Thoracic aorta (tissue), 2 donors: ENCODE measurements at regions not wholly inside any gene's neighbourhood (a gene's known extent, or its start where the extent isn't known, plus 50 kb on each side); places are given as distances from the start of the nearest gene placed in this dataset.

Experiments
- ATAC-seq: fragments of 150-250 bp; one replicate; pipeline ENCODE4 v1.8.0; 2017; ENCODE audit warnings: low read depth; ENCODE audit not compliant: insufficient number of reproducible peaks, low FRiP score
- DNase-seq: peaks from one replicate; pipeline ENCODE4 v3.0.0-alpha.2; 2020; ENCODE audit warnings: low spot score
- H3K27ac ChIP-seq, 2 donors: fragments of 200-600 bp; sonication (generic); 1 replicate in 1 of 2; 2 replicates in 1 of 2; pipeline ENCODE4 v1.5.1; 2016; ENCODE audit warnings: mild to moderate bottlenecking in 2 of 2, moderate library complexity in 2 of 2
- H3K27me3 ChIP-seq: fragments of 200-600 bp; sonication (generic); replicated peaks from 2 replicates; pipeline ENCODE4 v1.6.0; 2016; ENCODE audit warnings: mild to moderate bottlenecking; ENCODE audit not compliant: insufficient read depth
- H3K36me3 ChIP-seq: fragments of 200-600 bp; sonication (generic); one replicate; pipeline ENCODE4 v1.5.1; 2016
- H3K4me1 ChIP-seq, 2 donors: fragments of 200-600 bp; sonication (generic); 1 replicate in 1 of 2; 2 replicates in 1 of 2; pipeline versions ENCODE4 v1.5.1 to v1.6.0; 2016; ENCODE audit warnings: low read depth in 2 of 2, mild to moderate bottlenecking in 1 of 2; ENCODE audit not compliant: control insufficient read depth in 1 of 2
- H3K4me3 ChIP-seq: fragments of 200-600 bp; sonication (generic); 2 replicates; pipeline ENCODE4 v1.5.1; 2016; ENCODE audit warnings: mild to moderate bottlenecking
- H3K9me3 ChIP-seq: fragments of 200-600 bp; sonication (generic); 2 replicates; pipeline ENCODE4 v1.5.1; 2016
- TF ChIP-seq, protein P1 (sequence below): fragments of 200-600 bp; sonication (generic); IDR thresholded peaks from one replicate; pipeline ENCODE4 v1.5.1; 2019; ENCODE audit warnings: antibody characterized with exemption

GRCh38 chr2:82985572-82986197, 1473.4 kb downstream of the SUCLG1 start:
- TF ChIP-seq, protein P1, sequence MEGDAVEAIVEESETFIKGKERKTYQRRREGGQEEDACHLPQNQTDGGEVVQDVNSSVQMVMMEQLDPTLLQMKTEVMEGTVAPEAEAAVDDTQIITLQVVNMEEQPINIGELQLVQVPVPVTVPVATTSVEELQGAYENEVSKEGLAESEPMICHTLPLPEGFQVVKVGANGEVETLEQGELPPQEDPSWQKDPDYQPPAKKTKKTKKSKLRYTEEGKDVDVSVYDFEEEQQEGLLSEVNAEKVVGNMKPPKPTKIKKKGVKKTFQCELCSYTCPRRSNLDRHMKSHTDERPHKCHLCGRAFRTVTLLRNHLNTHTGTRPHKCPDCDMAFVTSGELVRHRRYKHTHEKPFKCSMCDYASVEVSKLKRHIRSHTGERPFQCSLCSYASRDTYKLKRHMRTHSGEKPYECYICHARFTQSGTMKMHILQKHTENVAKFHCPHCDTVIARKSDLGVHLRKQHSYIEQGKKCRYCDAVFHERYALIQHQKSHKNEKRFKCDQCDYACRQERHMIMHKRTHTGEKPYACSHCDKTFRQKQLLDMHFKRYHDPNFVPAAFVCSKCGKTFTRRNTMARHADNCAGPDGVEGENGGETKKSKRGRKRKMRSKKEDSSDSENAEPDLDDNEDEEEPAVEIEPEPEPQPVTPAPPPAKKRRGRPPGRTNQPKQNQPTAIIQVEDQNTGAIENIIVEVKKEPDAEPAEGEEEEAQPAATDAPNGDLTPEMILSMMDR, result no peak
- Histone ChIP-seq H3K4me3 (no peak overlapping the region), H3K4me1 (no peaks in the 10 kb centered on the region), H3K36me3 (no peaks in the 10 kb centered on the region), H3K27ac (no peak overlapping the region), H3K27me3 (no peaks in the 10 kb centered on the region), H3K9me3 (peaks cover under 1% of the 10 kb centered on the region)
- DNase-seq (no peak), ATAC-seq (no peak)

DNA sequence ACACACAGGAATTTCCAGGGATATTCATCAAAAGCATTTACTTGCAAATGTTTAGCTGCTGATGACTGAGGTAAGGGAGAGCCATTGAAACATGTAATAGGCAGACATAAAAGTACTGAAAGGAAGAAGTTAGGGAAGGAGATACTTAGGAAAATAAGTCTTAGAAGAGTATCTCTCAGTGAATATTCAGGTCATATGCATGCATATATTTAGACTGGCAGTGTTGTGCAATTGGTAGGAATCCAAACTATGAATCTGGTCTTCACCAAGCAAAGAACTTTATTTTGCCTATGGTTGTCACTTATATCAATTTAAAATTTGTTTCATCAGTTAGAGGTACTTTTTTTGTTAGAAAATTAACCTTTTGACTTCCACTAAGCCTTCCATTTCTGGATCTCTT, 1490.7 kb downstream of the SUCLG1 start:
- H3K4me1 ChIP-seq, result no peaks in the 10 kb centered on the region
- no peaks in the 10 kb centered on the region for H3K36me3 ChIP-seq
- H3K27ac ChIP-seq, result no peak overlapping the region
- DNase-seq (no peak), ATAC-seq (no peak)
- no peaks in the 10 kb centered on the region for H3K27me3 ChIP-seq
- H3K9me3 ChIP-seq, result no peaks in the 10 kb centered on the region
- no peak overlapping the region for H3K4me3 ChIP-seq
- TF ChIP-seq, protein P1, result no peak

GRCh38 chr2:82964341-82964740, 1494.7 kb downstream of the SUCLG1 start:
- H3K27me3 ChIP-seq, result no peaks in the 10 kb centered on the region
- H3K36me3 ChIP-seq, result no peaks in the 10 kb centered on the region
- TF ChIP-seq, protein P1, result no peak
- no peaks in the 10 kb centered on the region for H3K4me1 ChIP-seq
- DNase-seq (no peak), ATAC-seq (no peak)
- no peak overlapping the region for H3K27ac ChIP-seq
- no peaks in the 10 kb centered on the region for H3K9me3 ChIP-seq
- no peak overlapping the region for H3K4me3 ChIP-seq

DNA sequence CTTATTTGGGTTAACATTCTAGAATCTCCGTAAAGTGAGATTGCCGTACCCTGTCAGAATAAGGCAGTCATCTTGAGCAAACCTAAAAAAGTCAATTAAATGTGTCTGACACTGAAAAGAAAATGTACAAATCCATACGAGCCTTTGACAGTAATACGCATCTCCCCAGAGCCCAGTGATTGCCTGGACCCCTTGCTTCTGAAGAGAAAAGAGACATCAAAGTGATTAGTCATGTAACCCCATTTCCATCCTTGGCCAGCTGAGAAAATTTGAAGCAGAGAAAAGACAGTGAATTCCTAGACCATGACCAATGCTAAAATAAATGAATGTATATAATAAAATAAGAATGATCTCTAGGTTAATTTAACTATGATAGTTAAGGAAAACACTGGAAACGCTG, 1499.4 kb downstream of the SUCLG1 start:
- no peak for ATAC-seq
- Histone ChIP-seq H3K9me3 (no peaks in the 10 kb centered on the region), H3K36me3 (no peaks in the 10 kb centered on the region), H3K4me1 (no peaks in the 10 kb centered on the region), H3K27me3 (no peaks in the 10 kb centered on the region), H3K4me3 (no peak overlapping the region), H3K27ac (no peak overlapping the region)
- TF ChIP-seq, protein P1, result no peak
- no peak for DNase-seq

DNA sequence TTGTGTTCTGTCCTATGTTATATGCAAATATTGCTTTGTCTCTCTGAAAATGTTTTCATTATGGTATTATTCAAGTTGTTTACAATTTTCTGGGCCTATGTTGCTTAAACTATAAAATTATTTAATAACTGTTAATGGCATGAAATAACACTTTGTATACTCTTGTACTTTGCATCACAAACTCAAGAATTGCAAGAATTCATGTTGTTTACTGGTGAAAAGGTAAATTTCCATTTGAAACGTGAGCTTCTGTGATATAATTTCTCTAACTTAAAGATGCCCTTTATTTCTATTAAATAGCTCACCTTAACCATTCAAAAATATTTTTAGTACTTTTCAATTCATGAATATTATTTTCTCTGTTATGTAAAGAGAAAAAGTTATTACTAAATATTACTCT, 1504.2 kb downstream of the SUCLG1 start:
- ATAC-seq, result no peak
- Histone ChIP-seq H3K4me3 (no peak overlapping the region), H3K36me3 (no peaks in the 10 kb centered on the region), H3K27me3 (no peaks in the 10 kb centered on the region), H3K4me1 (no peaks in the 10 kb centered on the region), H3K27ac (no peak overlapping the region), H3K9me3 (no peaks in the 10 kb centered on the region)
- DNase-seq, result no peak
- TF ChIP-seq, protein P1, result no peak
